ENCODE measurements at regions not wholly inside any gene's neighbourhood (a gene's known extent, or its start where the extent isn't known, plus 50 kb on each side); places are given as distances from the start of the nearest gene placed in this dataset.

GRCh38 chr1:224533517-224533916, 82.6 kb upstream of the CNIH3 start:
- no peak for TF ChIP-seq CTCF (conservative IDR thresholded peaks at IDR 0.05; ENCODE audit: low read length)
- no peak for TF ChIP-seq EZH2phosphoT487 (IDR thresholded peaks at IDR 0.05; ENCODE audit: borderline replicate concordance, low read depth, low read length)
